ENCODE measurements at regions not wholly inside any gene's neighbourhood (a gene's known extent, or its start where the extent isn't known, plus 50 kb on each side); places are given as distances from the start of the nearest gene placed in this dataset.

DNA sequence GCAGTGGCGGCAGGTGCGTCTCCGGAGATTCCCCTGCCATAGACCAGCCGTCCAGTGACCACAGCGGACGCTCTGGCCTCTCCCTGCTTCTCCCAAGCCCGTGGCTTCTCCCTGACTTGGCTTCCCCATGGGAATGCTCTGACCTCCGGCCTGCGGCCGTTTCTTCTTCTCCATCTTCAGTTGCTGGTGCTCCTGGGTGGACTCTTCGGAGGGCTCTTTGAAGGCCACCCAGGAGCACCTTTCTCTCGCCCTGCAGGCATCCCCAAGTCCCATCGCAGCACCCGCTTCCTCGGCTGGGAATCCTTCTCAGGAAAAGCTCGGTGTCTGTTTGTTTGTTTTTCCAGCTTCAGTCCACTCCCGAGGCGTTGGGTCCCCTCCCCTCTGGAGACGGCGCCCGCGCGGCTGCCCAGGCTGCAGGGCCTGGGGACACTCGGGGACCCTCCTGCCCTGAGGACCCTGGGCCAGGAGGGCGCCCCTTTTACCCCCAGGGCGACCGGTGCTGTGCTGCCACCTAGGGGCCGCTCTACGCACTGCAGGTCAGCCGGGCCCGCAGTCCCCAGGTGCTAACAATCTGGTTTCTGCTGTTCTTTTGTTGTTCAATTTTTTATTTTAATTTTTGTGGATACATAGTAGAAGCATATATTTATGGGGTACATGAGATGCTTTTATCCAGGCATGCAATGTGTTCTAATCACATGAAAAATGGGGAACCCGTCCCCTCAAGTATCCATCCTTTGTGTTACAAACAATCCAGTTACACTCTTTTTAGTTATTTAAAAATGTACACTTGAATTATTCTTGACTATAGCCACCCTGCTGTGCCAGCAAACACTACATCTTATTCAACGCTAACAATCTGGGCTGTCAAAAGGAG is 197.9 kb upstream of the ADAMTS16 start:
- H3K4me3 Mint-ChIP-seq (ENCODE audit: unreplicated experiment), result no peak overlapping the region
- H3K9me3 Mint-ChIP-seq (ENCODE audit: unreplicated experiment), result no peaks in the 10 kb centered on the region
- no TSS peak for BruUV-seq (replicated peaks)
- no peaks in the 10 kb centered on the region for H3K4me1 Mint-ChIP-seq (ENCODE audit: low read depth, unreplicated experiment)
- TF ChIP-seq, protein P1, sequence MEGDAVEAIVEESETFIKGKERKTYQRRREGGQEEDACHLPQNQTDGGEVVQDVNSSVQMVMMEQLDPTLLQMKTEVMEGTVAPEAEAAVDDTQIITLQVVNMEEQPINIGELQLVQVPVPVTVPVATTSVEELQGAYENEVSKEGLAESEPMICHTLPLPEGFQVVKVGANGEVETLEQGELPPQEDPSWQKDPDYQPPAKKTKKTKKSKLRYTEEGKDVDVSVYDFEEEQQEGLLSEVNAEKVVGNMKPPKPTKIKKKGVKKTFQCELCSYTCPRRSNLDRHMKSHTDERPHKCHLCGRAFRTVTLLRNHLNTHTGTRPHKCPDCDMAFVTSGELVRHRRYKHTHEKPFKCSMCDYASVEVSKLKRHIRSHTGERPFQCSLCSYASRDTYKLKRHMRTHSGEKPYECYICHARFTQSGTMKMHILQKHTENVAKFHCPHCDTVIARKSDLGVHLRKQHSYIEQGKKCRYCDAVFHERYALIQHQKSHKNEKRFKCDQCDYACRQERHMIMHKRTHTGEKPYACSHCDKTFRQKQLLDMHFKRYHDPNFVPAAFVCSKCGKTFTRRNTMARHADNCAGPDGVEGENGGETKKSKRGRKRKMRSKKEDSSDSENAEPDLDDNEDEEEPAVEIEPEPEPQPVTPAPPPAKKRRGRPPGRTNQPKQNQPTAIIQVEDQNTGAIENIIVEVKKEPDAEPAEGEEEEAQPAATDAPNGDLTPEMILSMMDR (IDR thresholded peaks at IDR 0.05; ENCODE audit: insufficient read depth in 1 of 2, low read depth in 1 of 2, low read length in 1 of 2, severe bottlenecking in 1 of 2, unreplicated experiment in 1 of 2), result peak; percentile 79 to 90
- Histone ChIP-seq H3K4me1 (no peaks in the 10 kb centered on the region), H3K27me3 (replicated peaks; ENCODE audit: control insufficient read depth, insufficient read depth, low read length) (no peaks in the 10 kb centered on the region), H3K4me3 (ENCODE audit: low read depth, low read length) (no peak overlapping the region), H3K9me3 (no peaks in the 10 kb centered on the region), H3K36me3 (ENCODE audit: control insufficient read depth, insufficient read depth, low read length) (no peaks in the 10 kb centered on the region)
- H3K27ac Mint-ChIP-seq (ENCODE audit: unreplicated experiment), result no peak overlapping the region
- H3K27me3 Mint-ChIP-seq (ENCODE audit: insufficient read depth, unreplicated experiment), result peaks cover 5% of the 10 kb centered on the region
- ChIA-PET CTCF (interaction anchor here (0.7 kb wide), 1 partner anchor 62 kb away, joined by 3 read pairs; no protein-coding TSS in a partner anchor), POLR2A (no interaction called here)
- intact Hi-C loops (cut with micrococcal nuclease; ENCODE audit: unreplicated experiment), result no loop called here
- no peaks in the 10 kb centered on the region for H3K36me3 Mint-ChIP-seq (ENCODE audit: insufficient read depth, unreplicated experiment)
- peak in 1 of 2 experiments; percentile 48 for DNase-seq

DNA sequence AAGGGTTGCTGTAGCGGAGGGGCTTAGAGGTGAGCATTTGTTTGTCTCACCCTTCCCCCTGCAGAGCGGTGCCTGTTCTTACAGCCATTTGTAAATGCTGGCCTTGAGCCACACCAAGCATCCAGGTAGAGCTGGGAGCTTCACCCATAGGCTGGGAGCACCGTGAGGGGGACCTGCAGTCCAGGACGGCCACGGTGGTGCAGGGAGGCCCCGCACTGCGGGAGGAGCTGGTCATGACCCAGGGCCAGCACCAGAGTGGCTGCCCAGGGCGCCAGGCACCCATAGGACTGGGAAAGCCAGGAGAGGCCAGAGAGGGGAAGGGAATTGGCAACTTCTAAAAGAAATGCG is 197.3 kb upstream of the ADAMTS16 start:
- intact Hi-C loops (cut with micrococcal nuclease; ENCODE audit: unreplicated experiment), result no loop called here
- CTCF ChIA-PET, result no interaction called here
- H3K27ac Mint-ChIP-seq (ENCODE audit: unreplicated experiment), result no peak overlapping the region

DNA sequence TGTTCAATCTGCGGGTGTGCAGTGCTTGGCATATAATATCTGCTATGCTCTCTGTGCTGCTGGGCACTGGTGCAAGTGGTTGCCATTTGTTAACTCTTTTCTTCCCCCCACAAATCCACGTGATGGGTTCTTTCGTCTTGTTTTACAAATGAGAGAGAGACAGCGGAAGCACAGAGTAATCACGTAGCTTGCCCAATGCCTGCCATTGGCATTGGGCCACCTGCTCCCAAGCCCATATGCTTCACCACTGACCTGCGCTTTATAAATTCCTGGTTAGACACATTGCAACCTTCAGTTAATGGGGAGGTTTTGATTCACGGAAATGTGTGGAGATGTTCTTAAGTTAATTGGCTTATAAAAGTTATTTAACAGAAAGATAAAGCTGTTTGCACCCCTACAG is 194.8 kb upstream of the ADAMTS16 start:
- Mint-ChIP-seq H3K4me1 (ENCODE audit: low read depth, unreplicated experiment) (no peaks in the 10 kb centered on the region), H3K4me3 (ENCODE audit: unreplicated experiment) (no peak overlapping the region), H3K27me3 (ENCODE audit: insufficient read depth, unreplicated experiment) (no peaks in the 10 kb centered on the region), H3K36me3 (ENCODE audit: insufficient read depth, unreplicated experiment) (no peaks in the 10 kb centered on the region), H3K27ac (ENCODE audit: unreplicated experiment) (no peak overlapping the region), H3K9me3 (ENCODE audit: unreplicated experiment) (no peaks in the 10 kb centered on the region)
- H3K4me1 ChIP-seq, result no peaks in the 10 kb centered on the region
- H3K36me3 ChIP-seq (ENCODE audit: control insufficient read depth, insufficient read depth, low read length), result no peaks in the 10 kb centered on the region
- no TSS peak for BruUV-seq (replicated peaks)
- ChIA-PET POLR2A (no interaction called here), CTCF (no interaction called here)
- intact Hi-C loops (cut with micrococcal nuclease; ENCODE audit: unreplicated experiment), result no loop called here
- no peak overlapping the region for H3K4me3 ChIP-seq (ENCODE audit: low read depth, low read length)
- DNase-seq, result no peak
- H3K27me3 ChIP-seq (replicated peaks; ENCODE audit: control insufficient read depth, insufficient read depth, low read length), result no peaks in the 10 kb centered on the region
- H3K9me3 ChIP-seq, result no peaks in the 10 kb centered on the region
- TF ChIP-seq, protein P1 (IDR thresholded peaks at IDR 0.05; ENCODE audit: insufficient read depth in 1 of 2, low read depth in 1 of 2, low read length in 1 of 2, severe bottlenecking in 1 of 2, unreplicated experiment in 1 of 2), result no peak

More for the DNA sequence above, 197.3 kb upstream of the ADAMTS16 start:
- Mint-ChIP-seq H3K27me3 (ENCODE audit: insufficient read depth, unreplicated experiment) (peaks cover under 1% of the 10 kb centered on the region), H3K9me3 (ENCODE audit: unreplicated experiment) (no peaks in the 10 kb centered on the region), H3K4me1 (ENCODE audit: low read depth, unreplicated experiment) (no peaks in the 10 kb centered on the region), H3K36me3 (ENCODE audit: insufficient read depth, unreplicated experiment) (no peaks in the 10 kb centered on the region), H3K4me3 (ENCODE audit: unreplicated experiment) (no peak overlapping the region)
- TF ChIP-seq, protein P1 (IDR thresholded peaks at IDR 0.05; ENCODE audit: insufficient read depth in 1 of 2, low read depth in 1 of 2, low read length in 1 of 2, severe bottlenecking in 1 of 2, unreplicated experiment in 1 of 2), result no peak
- Histone ChIP-seq H3K36me3 (ENCODE audit: control insufficient read depth, insufficient read depth, low read length) (no peaks in the 10 kb centered on the region), H3K9me3 (no peaks in the 10 kb centered on the region), H3K4me3 (ENCODE audit: low read depth, low read length) (no peak overlapping the region), H3K4me1 (no peaks in the 10 kb centered on the region), H3K27me3 (replicated peaks; ENCODE audit: control insufficient read depth, insufficient read depth, low read length) (no peaks in the 10 kb centered on the region)
- DNase-seq, result no peak
- POLR2A ChIA-PET, result no interaction called here
- BruUV-seq (replicated peaks), result no TSS peak

Measured in Caco-2 (cell line).